GM23338 (cell line): ENCODE measurements at regions not wholly inside any gene's neighbourhood (a gene's known extent, or its start where the extent isn't known, plus 50 kb on each side); places are given as distances from the start of the nearest gene placed in this dataset.

ENCODE experiments used
- ATAC-seq: fragments of 200-7000 bp; cut with Tn5 transposase; 3 replicates; pipeline ENCODE4 v1.9.1; 2020
- DNase-seq: peaks from one replicate; pipeline ENCODE4 v3.0.0-alpha.2; 2015; ENCODE audit warnings: low spot score
- H2AFZ ChIP-seq: fragments of 200-600 bp; sonication (generic); 2 replicates; pipeline ENCODE4 v1.8.0; 2016; ENCODE audit warnings: antibody characterized with exemption, mild to moderate bottlenecking, moderate library complexity
- H3F3A ChIP-seq: fragments of 200-600 bp; sonication (generic); replicated peaks from 2 replicates; pipeline ENCODE4 v1.8.0; 2017; ENCODE audit warnings: antibody characterized with exemption, mixed run types, low read depth
- H3K27ac ChIP-seq: fragments of 200-600 bp; sonication (generic); 2 replicates; pipeline ENCODE4 v1.6.1; 2016; ENCODE audit warnings: low read depth
- H3K27me3 ChIP-seq: fragments of 200-600 bp; sonication (generic); 2 replicates; pipeline ENCODE4 v1.8.0; 2016; ENCODE audit warnings: mild to moderate bottlenecking, mixed run types, moderate library complexity; ENCODE audit not compliant: insufficient read depth
- H3K36me3 ChIP-seq: fragments of 200-600 bp; sonication (generic); 2 replicates; pipeline ENCODE4 v1.8.0; 2016; ENCODE audit warnings: mild to moderate bottlenecking; ENCODE audit not compliant: insufficient read depth
- H3K4me1 ChIP-seq: fragments of 200-600 bp; sonication (generic); 2 replicates; pipeline ENCODE4 v1.8.0; 2016; ENCODE audit warnings: mild to moderate bottlenecking, moderate library complexity; ENCODE audit not compliant: insufficient read depth
- H3K4me2 ChIP-seq: fragments of 200-600 bp; sonication (generic); 2 replicates; pipeline ENCODE4 v1.7.1; 2017; ENCODE audit warnings: mixed run types
- H3K4me3 ChIP-seq: fragments of 200-600 bp; sonication (generic); 2 replicates; pipeline ENCODE4 v1.6.1; 2016; ENCODE audit warnings: mixed run types
- H3K79me2 ChIP-seq: fragments of 200-600 bp; sonication (generic); replicated peaks from 2 replicates; pipeline ENCODE4 v1.8.0; 2017; ENCODE audit warnings: mild to moderate bottlenecking; ENCODE audit not compliant: insufficient read depth
- H3K9me2 ChIP-seq: fragments of 200-600 bp; sonication (generic); 2 replicates; pipeline ENCODE4 v1.8.0; 2017; ENCODE audit not compliant: insufficient read depth
- H4K20me1 ChIP-seq: fragments of 200-600 bp; sonication (generic); replicated peaks from 2 replicates; pipeline ENCODE4 v1.8.0; 2017; ENCODE audit warnings: mild to moderate bottlenecking; ENCODE audit not compliant: insufficient read depth
- H3K27ac Mint-ChIP-seq: 2 replicates; pipeline ENCODE4 v1.8.0; 2020; ENCODE audit warnings: inconsistent platforms, mild to moderate bottlenecking, moderate library complexity, mixed read lengths
- H3K27me3 Mint-ChIP-seq: 3 replicates; pipeline ENCODE4 v1.8.0; 2022; ENCODE audit warnings: low read depth, mild to moderate bottlenecking, moderate library complexity, mixed read lengths, inconsistent platforms; ENCODE audit not compliant: insufficient read depth, poor library complexity
- H3K36me3 Mint-ChIP-seq: 3 replicates; pipeline ENCODE4 v1.8.0; 2021; ENCODE audit warnings: low read depth, mild to moderate bottlenecking, inconsistent platforms, moderate library complexity, mixed read lengths
- H3K4me1 Mint-ChIP-seq: 3 replicates; pipeline ENCODE4 v1.8.0; 2020; ENCODE audit warnings: mild to moderate bottlenecking, inconsistent platforms, mixed read lengths
- H3K4me3 Mint-ChIP-seq: 3 replicates; pipeline ENCODE4 v1.8.0; 2021; ENCODE audit warnings: moderate library complexity, mild to moderate bottlenecking, inconsistent platforms, mixed read lengths
- H3K9me3 Mint-ChIP-seq: 3 replicates; pipeline ENCODE4 v1.8.0; 2020; ENCODE audit warnings: moderate library complexity, mild to moderate bottlenecking, inconsistent platforms, mixed read lengths
- CREB1 ChIP-seq: fragments of 250-450 bp; sonication (Bioruptor Pico); IDR thresholded peaks from 2 replicates; pipeline ENCODE4 v1.5.0; 2020; ENCODE audit warnings: low read depth, mild to moderate bottlenecking, moderate library complexity
- ETS1 ChIP-seq: IDR thresholded peaks from 2 replicates; pipeline ENCODE4 v1.6.1; 2016; ENCODE audit warnings: antibody characterized with exemption
- EZH2 ChIP-seq: fragments of 200-600 bp; sonication (generic); IDR thresholded peaks from one replicate; pipeline ENCODE4 v1.8.0; 2017; ENCODE audit warnings: antibody characterized with exemption, mild to moderate bottlenecking, low read depth; ENCODE audit not compliant: unreplicated experiment
- EZH2phosphoT487 ChIP-seq: fragments of 200-600 bp; sonication (generic); IDR thresholded peaks from one replicate; pipeline ENCODE4 v1.8.1; 2018; ENCODE audit warnings: antibody characterized with exemption; ENCODE audit not compliant: unreplicated experiment
- JUNB ChIP-seq: IDR thresholded peaks from one replicate; pipeline ENCODE4 v1.6.1; 2016; ENCODE audit warnings: antibody characterized with exemption; ENCODE audit not compliant: unreplicated experiment
- NANOG ChIP-seq: IDR thresholded peaks from 2 replicates; pipeline ENCODE4 v1.6.1; 2016; ENCODE audit warnings: antibody characterized with exemption, borderline replicate concordance
- POLR2AphosphoS5 ChIP-seq: IDR thresholded peaks from 2 replicates; pipeline ENCODE4 v1.6.1; 2016; ENCODE audit warnings: antibody characterized with exemption, low read depth
- REST ChIP-seq: IDR thresholded peaks from one replicate; pipeline ENCODE4 v1.6.1; 2018; ENCODE audit warnings: antibody characterized with exemption; ENCODE audit not compliant: unreplicated experiment
- STAT1 ChIP-seq: IDR thresholded peaks from one replicate; pipeline ENCODE4 v1.6.1; 2016; ENCODE audit warnings: antibody characterized with exemption; ENCODE audit not compliant: unreplicated experiment
- ZNF114 ChIP-seq: fragments of 250-450 bp; sonication (Bioruptor Pico); IDR thresholded peaks from 2 replicates; pipeline ENCODE4 v1.5.0; 2020; ENCODE audit warnings: mild to moderate bottlenecking, moderate library complexity
- ZNF331 ChIP-seq: fragments of 250-450 bp; sonication (Bioruptor Pico); IDR thresholded peaks from 2 replicates; pipeline ENCODE4 v1.5.0; 2020; ENCODE audit warnings: low read depth, mild to moderate bottlenecking, moderate library complexity
- ZNF462 ChIP-seq: fragments of 250-450 bp; sonication (Bioruptor Pico); IDR thresholded peaks from 2 replicates; pipeline ENCODE4 v1.5.0; 2020; ENCODE audit warnings: mild to moderate bottlenecking, moderate library complexity
- TF ChIP-seq, protein P1 (sequence below), 2 experiments: fragments of 200-600 bp in 1 of 2; sonication (generic) in 1 of 2; conservative IDR thresholded peaks; 2 replicates each; pipeline versions ENCODE4 v1.5.1 to v1.6.1; 2016 to 2017; ENCODE audit warnings: antibody characterized with exemption in 2 of 2, low read depth in 2 of 2, mild to moderate bottlenecking in 2 of 2, moderate library complexity in 1 of 2

DNA sequence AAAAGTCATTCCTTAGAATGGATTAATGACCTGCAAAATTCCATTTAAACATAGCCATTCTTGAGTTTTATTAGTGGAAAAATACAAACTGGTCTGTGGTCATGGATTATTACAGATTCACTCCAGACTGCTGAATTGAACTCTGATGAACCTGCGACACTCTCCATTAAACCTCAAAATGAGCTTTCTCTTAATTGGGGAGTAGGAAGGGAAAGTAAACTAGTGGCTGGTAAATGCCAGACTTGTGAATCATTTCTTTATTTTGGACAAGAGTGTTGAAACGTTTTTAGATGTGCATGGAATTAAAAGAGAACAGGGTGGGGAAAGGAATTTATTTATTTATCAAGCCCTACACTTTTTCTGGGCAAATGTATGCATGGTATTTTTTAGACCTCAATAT, 321.2 kb upstream of the FANCL start:
- Histone ChIP-seq H2AFZ (no peak overlapping the region; the same call in 1 of the 2 replicates), H4K20me1 (no peaks in the 10 kb centered on the region), H3K79me2 (no peaks in the 10 kb centered on the region), H3K4me2 (no peak overlapping the region), H3K4me1 (peaks cover 23% of the 10 kb centered on the region), H3F3A (no peaks in the 10 kb centered on the region), H3K27me3 (no peaks in the 10 kb centered on the region), H3K36me3 (no peaks in the 10 kb centered on the region), H3K9me2 (no peaks in the 10 kb centered on the region), H3K4me3 (no peak overlapping the region), H3K27ac (no peak overlapping the region)
- peaks cover 2% of the 10 kb centered on the region for H3K27me3 Mint-ChIP-seq
- H3K4me3 Mint-ChIP-seq, result no peak overlapping the region
- H3K9me3 Mint-ChIP-seq, result no peaks in the 10 kb centered on the region
- no peak for TF ChIP-seq REST
- TF ChIP-seq ZNF462 (CRISPR knock-in tag), result no peak
- no peak for TF ChIP-seq NANOG
- no peak for TF ChIP-seq ZNF114
- no peak for TF ChIP-seq EZH2phosphoT487
- TF ChIP-seq POLR2AphosphoS5, result no peak
- TF ChIP-seq EZH2, result no peak
- no peak for TF ChIP-seq CREB1
- no peak for TF ChIP-seq STAT1
- no peak for TF ChIP-seq JUNB
- TF ChIP-seq ETS1, result no peak
- TF ChIP-seq, protein P1, sequence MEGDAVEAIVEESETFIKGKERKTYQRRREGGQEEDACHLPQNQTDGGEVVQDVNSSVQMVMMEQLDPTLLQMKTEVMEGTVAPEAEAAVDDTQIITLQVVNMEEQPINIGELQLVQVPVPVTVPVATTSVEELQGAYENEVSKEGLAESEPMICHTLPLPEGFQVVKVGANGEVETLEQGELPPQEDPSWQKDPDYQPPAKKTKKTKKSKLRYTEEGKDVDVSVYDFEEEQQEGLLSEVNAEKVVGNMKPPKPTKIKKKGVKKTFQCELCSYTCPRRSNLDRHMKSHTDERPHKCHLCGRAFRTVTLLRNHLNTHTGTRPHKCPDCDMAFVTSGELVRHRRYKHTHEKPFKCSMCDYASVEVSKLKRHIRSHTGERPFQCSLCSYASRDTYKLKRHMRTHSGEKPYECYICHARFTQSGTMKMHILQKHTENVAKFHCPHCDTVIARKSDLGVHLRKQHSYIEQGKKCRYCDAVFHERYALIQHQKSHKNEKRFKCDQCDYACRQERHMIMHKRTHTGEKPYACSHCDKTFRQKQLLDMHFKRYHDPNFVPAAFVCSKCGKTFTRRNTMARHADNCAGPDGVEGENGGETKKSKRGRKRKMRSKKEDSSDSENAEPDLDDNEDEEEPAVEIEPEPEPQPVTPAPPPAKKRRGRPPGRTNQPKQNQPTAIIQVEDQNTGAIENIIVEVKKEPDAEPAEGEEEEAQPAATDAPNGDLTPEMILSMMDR (conservative IDR thresholded peaks at IDR 0.05; ENCODE audit: low read depth in 2 of 2), result no peak
- no peak for TF ChIP-seq ZNF331 (CRISPR knock-in tag)
- DNase-seq (no peak), ATAC-seq (no peak)
- no peak overlapping the region; the same call in 1 of the 2 replicates for H3K27ac Mint-ChIP-seq
- peaks cover 33% of the 10 kb centered on the region for H3K4me1 Mint-ChIP-seq
- no peaks in the 10 kb centered on the region; the same call in 2 of the 3 replicates for H3K36me3 Mint-ChIP-seq
